ENCODE measurements at regions not wholly inside any gene's neighbourhood (a gene's known extent, or its start where the extent isn't known, plus 50 kb on each side); places are given as distances from the start of the nearest gene placed in this dataset.
"Not testable (repeated sequence)": the region's sequence is repeated elsewhere in the genome, so short reads cannot be mapped to it uniquely, and the experiment has no call there.

- DNase-seq (ENCODE audit: low read depth), result peak; percentile 51
Observed at GRCh38 chr16:27639561-27640276, 89.8 kb downstream of the KATNIP start.

- DNase-seq (ENCODE audit: low read depth), result no peak
Observed at GRCh38 chr16:27640277-27640600, 90.3 kb downstream of the KATNIP start.

GRCh38 chr16:27641260-27641659, 91.3 kb downstream of the KATNIP start:
- DNase-seq (ENCODE audit: low read depth), result no peak

- DNase-seq (ENCODE audit: low read depth), result not testable (repeated sequence)
Observed at GRCh38 chr16:27641734-27642415, 91.9 kb downstream of the KATNIP start.

- no peak for DNase-seq (ENCODE audit: low read depth)
Observed at GRCh38 chr16:27642756-27643155, 92.8 kb downstream of the KATNIP start.

- DNase-seq (ENCODE audit: low read depth), result no peak
Observed at GRCh38 chr16:27644165-27644564, 94.2 kb downstream of the KATNIP start.

GRCh38 chr16:27645396-27645795, 95.5 kb downstream of the KATNIP start:
- DNase-seq (ENCODE audit: low read depth), result no peak

GRCh38 chr16:27646806-27647205, 96.9 kb downstream of the KATNIP start:
- DNase-seq (ENCODE audit: low read depth), result peak; percentile 16

- no peak for DNase-seq (ENCODE audit: low read depth)
Observed at GRCh38 chr16:27649021-27649420, 99.1 kb downstream of the KATNIP start.

GRCh38 chr16:27650073-27650701, 100.2 kb downstream of the KATNIP start:
- no peak for DNase-seq (ENCODE audit: low read depth)

GRCh38 chr16:27651301-27651700, 101.4 kb downstream of the KATNIP start:
- DNase-seq (ENCODE audit: low read depth), result no peak

- DNase-seq (ENCODE audit: low read depth), result no peak
Observed at GRCh38 chr16:27657811-27658210, 107.9 kb downstream of the KATNIP start.

- no peak for DNase-seq (ENCODE audit: low read depth)
Observed at GRCh38 chr16:27660507-27660906, 110.6 kb downstream of the KATNIP start.

- not testable (repeated sequence) for DNase-seq (ENCODE audit: low read depth)
Observed at GRCh38 chr16:27663235-27663634, 113.3 kb downstream of the KATNIP start.

GRCh38 chr16:27665881-27666280, 115.9 kb downstream of the KATNIP start:
- DNase-seq (ENCODE audit: low read depth), result no peak

- no peak for DNase-seq (ENCODE audit: low read depth)
Observed at GRCh38 chr16:27670071-27670810, 120.3 kb downstream of the KATNIP start.

GRCh38 chr16:27671410-27671809, 121.5 kb downstream of the KATNIP start:
- DNase-seq (ENCODE audit: low read depth), result no peak

GRCh38 chr16:27676839-27677238, 126.9 kb downstream of the KATNIP start:
- no peak for DNase-seq (ENCODE audit: low read depth)

GRCh38 chr16:27677263-27677662, 127.3 kb downstream of the KATNIP start:
- no peak for DNase-seq (ENCODE audit: low read depth)

GRCh38 chr16:27678955-27679354, 129.0 kb downstream of the KATNIP start:
- no peak for DNase-seq (ENCODE audit: low read depth)

GRCh38 chr16:27679899-27680298, 130.0 kb downstream of the KATNIP start:
- no peak for DNase-seq (ENCODE audit: low read depth)

- no peak for DNase-seq (ENCODE audit: low read depth)
Observed at GRCh38 chr16:27681681-27682080, 131.7 kb downstream of the KATNIP start.

- no peak for DNase-seq (ENCODE audit: low read depth)
Observed at GRCh38 chr16:27684047-27684446, 134.1 kb downstream of the KATNIP start.
